ENCODE measurements at regions not wholly inside any gene's neighbourhood (a gene's known extent, or its start where the extent isn't known, plus 50 kb on each side); places are given as distances from the start of the nearest gene placed in this dataset.

DNA sequence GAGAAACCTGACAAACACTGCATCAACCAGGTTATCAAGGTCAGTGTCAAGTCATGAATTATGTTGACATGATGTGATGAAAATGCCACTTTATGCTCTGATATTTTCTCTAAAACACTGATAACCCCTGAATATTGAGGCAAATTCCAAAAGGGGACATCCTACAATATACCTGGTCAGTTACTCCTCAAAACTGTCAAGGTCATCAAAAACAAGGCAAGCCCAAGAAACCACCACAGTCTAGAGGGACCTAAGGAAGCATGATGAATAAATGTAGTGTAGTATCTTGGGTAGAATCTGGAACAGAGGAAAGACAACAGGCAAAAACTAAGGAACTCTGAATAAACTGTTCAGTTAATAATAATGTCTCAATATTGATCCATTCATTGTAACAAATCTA lies 275.3 kb upstream of the THRB start:
- FAIRE-seq = no peak

DNA sequence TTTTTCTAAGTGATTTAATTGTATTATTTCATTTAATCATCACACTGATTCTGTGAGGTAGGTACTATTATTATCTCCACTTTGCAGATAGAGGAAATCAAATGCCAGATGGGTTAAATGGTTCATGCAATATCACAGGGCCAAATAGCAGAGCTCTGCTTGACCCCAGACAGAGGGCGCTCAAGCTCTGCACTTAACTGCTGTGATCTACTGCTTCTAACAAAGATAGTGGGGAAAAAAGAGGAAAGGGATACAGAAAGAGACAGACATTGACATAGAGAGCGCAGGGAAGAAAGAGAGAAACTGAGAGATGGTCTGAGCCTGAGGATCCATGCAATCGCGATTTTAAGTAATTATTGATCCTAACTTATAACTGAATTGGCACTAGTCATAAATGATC lies 279.1 kb upstream of the THRB start:
- no peak for FAIRE-seq

GRCh38 chr3:24780991-24781390 lies 286.3 kb upstream of the THRB start:
- no peak for FAIRE-seq

DNA sequence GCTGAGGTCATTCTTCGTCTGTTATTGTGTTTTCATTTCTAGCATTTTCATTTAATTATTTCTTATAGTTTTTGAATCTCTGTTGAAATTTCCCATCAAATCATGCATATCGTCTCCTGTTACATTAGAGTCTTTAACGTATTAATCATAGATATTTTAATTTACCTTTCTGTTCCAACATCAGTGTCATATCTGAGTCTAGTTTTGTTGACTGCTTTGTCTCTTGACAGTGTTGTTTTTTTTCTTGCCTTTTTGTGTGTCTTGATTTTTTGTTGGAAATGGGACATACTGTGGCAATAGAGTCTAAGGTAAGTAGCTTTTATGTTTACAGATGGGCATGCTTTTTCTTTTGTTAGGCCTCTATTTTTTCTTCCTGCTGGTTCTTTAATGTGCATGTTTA lies 286.8 kb upstream of the THRB start:
- FAIRE-seq = no peak

DNA sequence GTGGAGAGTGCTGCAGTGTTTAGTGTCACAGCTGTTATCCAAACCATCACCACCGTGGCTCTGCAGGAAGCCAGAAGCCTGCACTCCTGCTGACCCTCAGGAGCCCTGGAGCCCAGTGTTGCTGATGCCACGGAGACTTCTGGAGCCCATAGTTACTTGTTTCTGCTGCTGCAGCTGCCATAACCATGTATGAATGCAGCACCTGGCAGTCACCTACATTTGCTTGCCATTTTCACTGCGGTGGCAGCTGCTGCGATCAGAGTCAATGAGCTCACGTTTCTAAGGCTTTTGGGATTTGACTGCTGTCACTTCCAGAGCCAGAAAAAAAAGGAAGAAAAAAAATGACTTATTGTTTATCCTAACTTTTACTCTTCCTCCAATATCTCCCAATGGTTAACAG lies 299.2 kb upstream of the THRB start:
- no peak for FAIRE-seq

DNA sequence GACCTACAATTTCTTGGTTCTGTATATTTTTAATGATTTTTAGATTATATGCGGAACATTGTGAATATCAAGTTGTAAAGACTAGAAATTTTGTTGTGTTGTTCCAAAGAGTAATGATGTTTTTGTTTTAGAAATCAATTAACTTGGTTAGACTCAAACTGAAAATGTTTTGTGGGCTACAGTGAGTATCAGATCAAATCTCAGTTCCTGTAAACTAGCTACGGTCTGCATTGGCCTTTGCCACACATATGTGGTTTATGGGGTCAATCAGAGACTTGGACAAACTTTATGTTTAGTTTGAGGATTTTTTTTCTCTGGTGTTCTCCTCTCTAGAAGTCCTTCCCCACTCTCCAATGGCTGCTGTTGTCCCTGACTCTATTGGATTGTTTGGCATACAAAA lies 308.0 kb upstream of the THRB start:
- FAIRE-seq = no peak

DNA sequence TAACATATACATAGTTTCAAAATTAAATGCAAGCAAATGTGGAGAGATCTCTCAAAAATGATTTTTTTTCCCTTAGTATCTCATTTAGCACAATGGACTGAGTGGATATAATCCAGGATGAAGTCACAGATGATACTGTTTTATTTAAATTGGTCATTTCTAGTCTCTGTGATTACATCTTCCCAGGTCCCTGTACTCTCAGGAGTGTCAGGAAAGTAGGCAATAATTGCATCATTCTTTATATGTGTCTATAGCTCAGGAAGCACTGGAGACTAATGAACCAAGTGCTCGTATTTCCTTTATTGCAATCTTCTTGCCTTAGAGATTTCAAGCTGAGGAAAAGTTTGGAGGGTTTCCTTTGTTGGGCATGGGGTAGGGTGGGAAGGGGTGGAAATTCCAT lies 309.4 kb upstream of the THRB start:
- no peak for FAIRE-seq

DNA sequence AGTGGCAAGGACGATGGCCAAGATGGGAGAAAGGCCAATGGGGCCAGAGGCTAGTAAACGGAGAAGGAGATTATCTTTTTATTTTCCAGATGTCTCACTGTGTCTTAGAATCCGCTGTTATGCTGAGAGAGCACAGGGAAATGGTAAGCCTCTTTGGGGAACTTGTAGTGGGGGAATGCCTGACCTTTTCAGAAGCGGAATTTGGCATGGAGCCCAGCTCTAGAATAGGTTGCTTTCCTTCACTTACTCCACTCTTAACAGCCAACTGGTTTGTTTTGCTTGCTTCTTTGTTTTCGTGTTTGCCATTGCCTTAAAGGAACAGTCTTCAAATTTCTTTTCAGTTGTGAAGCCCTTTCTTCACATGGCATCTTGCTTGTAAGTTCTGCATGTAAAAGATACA lies 316.2 kb upstream of the THRB start:
- no peak for FAIRE-seq

- FAIRE-seq = no peak
Observed at GRCh38 chr3:24812116-24812515, 317.5 kb upstream of the THRB start.

DNA sequence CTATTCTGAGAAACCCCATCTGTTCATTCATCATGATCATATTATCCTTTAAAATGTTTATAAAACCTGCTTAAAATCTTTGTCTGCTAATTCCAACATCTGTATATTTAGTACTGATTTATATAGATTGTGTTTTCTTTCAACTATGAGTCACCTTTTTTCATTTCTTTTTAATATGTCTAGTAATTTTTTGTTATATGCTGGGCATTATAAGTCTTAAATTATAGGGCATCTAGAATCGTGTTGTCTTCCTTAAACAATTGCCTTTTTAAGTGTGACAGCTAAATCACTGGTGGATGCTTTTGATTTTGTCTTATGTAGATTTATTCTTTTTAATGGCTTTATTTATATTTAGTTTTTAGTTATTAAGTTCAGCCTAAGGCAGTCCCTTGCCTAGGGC lies 323.4 kb upstream of the THRB start:
- no peak for FAIRE-seq

DNA sequence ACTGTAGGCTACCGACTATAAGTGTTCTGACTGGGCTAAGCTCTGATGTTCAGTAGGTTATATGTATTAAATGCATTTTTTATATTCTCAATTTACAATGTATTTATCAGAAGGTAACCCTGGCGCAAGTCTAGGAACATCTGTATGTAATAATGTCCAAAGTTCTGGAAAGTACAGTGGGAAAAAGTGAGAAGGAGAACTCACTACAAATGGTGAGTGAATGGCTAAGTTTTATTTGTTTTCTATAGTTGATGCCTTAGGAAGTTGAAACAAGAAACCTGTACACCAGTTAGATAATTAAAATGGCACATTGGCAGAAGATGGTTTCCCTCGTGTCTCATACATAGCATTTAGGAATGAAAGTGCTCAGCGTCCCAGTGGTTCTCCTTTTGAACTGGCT lies 333.4 kb upstream of the THRB start:
- FAIRE-seq = no peak

DNA sequence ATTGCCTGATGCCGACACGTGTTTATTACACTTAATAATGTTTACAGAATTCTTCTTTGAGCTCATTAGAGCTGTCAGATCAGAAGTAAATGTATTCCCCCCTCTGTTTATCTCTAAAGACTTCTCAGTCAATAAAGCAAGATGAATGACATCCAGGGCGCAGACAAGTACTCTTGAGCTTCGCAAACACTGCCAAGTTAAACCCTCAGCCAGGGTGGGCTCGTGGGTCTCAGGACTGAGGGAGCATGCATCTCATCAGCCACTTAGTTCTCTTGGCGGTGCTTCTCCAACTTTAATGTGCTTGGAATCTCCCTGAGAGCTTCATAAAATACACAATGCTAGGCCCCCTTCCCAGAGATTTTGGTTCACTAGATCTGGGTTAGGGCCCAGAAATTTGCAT lies 333.9 kb upstream of the THRB start:
- FAIRE-seq = no peak

- no peak for FAIRE-seq
Observed at GRCh38 chr3:24829011-24829581, 334.4 kb upstream of the THRB start.

DNA sequence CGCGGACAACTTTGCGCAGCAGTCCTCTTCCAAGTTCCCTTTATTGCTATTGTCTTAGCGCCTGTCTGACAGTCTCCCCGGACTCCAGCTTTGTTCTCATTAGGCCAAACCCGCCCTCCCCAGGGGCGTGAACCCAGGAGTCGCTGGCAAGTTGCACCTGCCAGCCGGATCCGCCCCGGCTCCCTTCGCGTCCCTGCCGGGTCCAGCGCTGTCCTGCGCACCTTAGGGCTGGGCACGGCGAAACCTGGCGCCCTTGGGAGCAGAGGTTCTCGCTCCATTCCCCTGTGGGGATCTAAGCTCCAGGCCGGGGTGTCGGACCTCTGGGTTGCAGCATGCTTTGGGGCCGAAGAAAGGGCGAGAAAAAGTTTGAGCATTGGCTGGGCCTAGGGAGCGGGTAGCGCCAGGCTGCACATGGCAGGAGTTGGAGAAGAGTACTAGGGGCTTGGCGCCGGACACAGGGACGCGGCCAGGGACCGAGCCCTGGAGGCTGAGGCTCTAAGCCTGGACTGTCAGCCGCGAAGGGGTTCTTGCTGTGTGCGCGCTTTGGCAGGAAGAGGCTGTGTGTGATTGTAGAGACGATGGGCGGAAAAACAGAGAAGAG lies 335.1 kb upstream of the THRB start:
- FAIRE-seq = no peak

DNA sequence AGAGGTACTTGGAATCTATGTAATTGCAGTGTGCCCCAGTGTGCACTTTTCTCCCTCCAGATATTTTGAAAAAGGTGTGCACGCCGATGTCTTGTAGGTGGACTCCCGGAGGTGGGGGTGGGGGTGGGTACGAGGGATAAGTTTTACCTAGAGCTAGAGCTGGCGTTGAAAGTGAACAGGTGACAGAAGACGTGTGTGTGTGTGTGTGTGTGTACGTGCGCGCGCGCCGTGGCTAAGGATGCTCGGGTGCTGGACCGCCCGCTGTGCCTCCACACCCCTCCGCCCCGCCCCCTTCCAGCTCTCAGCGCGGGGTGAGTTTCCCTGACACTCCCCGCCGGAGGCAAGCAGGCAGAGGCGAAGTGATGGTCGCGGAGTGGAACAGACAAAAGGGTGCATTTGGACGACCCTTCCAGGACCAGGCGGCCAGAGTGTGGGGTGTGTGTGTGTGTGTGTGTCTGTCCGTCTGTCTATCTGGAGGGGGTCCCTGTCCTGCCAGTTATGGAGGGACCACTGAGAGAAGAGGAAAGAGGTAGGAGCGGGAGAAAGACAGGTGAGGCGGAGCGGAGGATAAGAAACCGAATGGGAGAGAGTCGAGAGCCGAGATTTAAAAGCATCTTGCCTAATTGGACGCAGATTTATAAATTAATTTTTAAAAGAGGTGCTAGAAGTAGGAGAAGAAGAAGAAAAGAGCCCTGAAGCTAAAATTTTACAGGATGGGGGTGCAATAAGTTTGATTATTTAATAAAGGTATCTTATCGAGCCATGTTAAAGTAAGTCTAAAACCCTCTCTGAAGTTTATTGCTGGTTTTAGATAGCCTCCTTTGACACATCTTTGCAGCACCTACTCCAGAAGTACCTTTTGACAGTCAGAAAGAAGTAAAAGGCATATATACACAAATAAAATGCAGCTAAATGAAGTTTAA lies 335.8 kb upstream of the THRB start:
- FAIRE-seq = no peak

- no peak for FAIRE-seq
Observed at GRCh38 chr3:24831221-24831620, 336.6 kb upstream of the THRB start.

GRCh38 chr3:24832891-24833290 lies 338.2 kb upstream of the THRB start:
- FAIRE-seq = no peak

GRCh38 chr3:24834442-24834841 lies 339.8 kb upstream of the THRB start:
- FAIRE-seq = no peak

DNA sequence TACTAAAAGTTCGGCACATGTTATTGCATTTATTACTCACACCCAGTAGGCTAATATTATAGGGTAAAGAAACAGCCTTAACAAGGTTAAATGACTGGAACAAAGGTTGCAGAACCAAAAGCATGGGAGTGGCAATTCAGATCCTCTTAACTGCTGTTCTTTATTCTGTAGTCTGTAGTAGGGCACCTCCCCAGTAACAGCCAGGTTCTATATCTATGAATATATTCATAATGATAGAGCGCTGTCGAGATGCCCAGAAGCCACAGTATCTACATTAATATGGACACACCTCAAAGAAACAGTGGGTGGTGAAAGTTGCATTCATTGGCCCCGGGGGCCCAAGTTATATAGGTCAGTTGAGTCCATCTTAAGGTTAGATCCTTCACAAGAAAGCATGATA lies 340.9 kb upstream of the THRB start:
- no peak for FAIRE-seq

- no peak for FAIRE-seq
Observed at GRCh38 chr3:24837601-24838000, 343.0 kb upstream of the THRB start.

DNA sequence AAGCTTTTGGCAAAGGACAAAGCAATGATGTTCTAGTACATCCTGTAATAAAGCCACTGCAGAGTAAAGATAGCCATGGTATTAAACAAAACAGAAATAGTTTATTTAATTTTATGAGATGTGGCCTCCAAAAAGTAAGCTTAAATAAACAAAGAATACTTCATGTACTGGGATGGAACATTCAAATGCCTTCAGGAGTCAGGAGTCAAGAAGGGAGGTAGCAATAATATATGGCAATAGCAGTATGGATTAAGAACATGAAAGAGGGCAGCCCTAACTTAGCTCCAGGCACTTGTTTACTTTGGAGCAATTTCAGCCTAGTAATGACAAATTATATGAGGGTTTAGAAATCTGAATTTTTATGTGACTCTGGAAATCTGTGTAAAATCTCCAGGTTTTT lies 343.9 kb upstream of the THRB start:
- no peak for FAIRE-seq

DNA sequence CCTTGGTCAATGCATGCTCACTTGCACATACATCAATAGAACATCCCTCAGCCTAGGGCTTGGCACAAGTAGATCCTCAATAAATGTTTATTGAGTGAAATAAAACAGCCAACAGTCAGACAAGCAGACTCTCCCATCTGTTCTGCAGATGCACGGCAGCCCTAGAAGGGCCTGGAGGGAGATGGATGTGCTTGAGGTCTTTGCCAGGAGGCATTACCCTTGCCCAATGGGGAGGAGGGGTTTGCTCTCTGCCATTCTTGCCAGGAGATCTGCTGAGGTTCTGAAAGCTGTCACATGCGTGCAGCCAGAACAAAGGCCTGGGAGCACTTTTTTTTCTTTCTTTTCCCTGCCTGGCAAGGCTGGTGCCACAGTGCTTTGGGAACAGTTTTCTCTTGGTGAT lies 349.3 kb upstream of the THRB start:
- FAIRE-seq = no peak

DNA sequence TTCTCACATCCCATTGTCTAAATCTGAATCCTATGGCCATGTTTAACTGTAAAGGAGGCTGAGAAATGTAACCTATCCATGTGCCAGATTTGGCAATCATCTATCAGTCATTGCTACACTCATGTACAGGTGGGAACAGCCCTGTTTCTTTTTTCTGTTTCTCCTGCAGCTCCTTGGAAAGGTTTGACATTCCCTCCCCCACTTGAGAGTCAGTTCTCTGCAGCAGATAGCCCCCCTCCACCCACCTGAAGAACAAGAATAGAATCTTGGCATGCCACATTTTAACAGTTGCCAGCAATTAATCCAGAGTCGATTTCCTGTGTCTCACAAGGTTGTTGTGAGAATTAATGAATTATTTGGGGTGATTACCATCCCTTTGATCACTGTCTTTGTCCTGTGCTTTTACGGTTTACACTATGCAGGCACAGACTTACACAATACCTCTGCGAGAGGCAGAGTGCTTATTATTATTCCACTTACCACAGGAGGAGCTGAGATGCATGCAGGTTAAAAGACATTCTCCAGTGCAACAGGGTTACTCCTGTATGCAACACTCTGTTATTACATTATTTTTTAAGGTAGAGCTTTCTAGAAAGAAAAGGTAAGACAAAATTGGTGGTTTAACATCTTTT lies 351.0 kb upstream of the THRB start:
- FAIRE-seq = no peak

- FAIRE-seq = no peak
Observed at GRCh38 chr3:24846286-24846860, 351.7 kb upstream of the THRB start.
